ENCODE measurements at regions not wholly inside any gene's neighbourhood (a gene's known extent, or its start where the extent isn't known, plus 50 kb on each side); places are given as distances from the start of the nearest gene placed in this dataset.
A peak's percentile ranks its signal among the peaks of the same experiment; 100 is the strongest.

- no peak overlapping the region for H3K4me3 ChIP-seq (ENCODE audit: control insufficient read depth, low read depth, low read length)
- no peak for TF ChIP-seq CTCF (IDR thresholded peaks at IDR 0.05; ENCODE audit: control insufficient read depth, insufficient read depth, low read depth, low read length, missing control alignments)
- no peak for DNase-seq (ENCODE audit: low read depth)
Observed at GRCh38 chrX:144916785-144917184, 330.5 kb upstream of the SPANXN1 start.

GRCh38 chrX:144918936-144919335 lies 328.4 kb upstream of the SPANXN1 start:
- DNase-seq (ENCODE audit: low read depth): no peak
- no peak for TF ChIP-seq CTCF (IDR thresholded peaks at IDR 0.05; ENCODE audit: control insufficient read depth, insufficient read depth, low read depth, low read length, missing control alignments)
- H3K4me3 ChIP-seq (ENCODE audit: control insufficient read depth, low read depth, low read length): no peak overlapping the region

- H3K4me3 ChIP-seq (ENCODE audit: control insufficient read depth, low read depth, low read length): no peak overlapping the region
- no peak for TF ChIP-seq CTCF (IDR thresholded peaks at IDR 0.05; ENCODE audit: control insufficient read depth, insufficient read depth, low read depth, low read length, missing control alignments)
- peak; percentile 29 for DNase-seq (ENCODE audit: low read depth)
Observed at GRCh38 chrX:144946666-144947065, 300.6 kb upstream of the SPANXN1 start.

All from AG09309 (cell line).